CD4-positive, alpha-beta T cell treated with Interleukin-4 for 1 hour (primary cell): ENCODE measurements at regions not wholly inside any gene's neighbourhood (a gene's known extent, or its start where the extent isn't known, plus 50 kb on each side); places are given as distances from the start of the nearest gene placed in this dataset.
"Not testable (repeated sequence)": the region's sequence is repeated elsewhere in the genome, so short reads cannot be mapped to it uniquely, and the experiment has no call there.

Source experiments
- DNase-seq, 2 donors: peaks; one replicate each; pipeline ENCODE4 v3.0.0-alpha.2; 2020 to 2022

GRCh38 chr1:95536501-95536900, 302.5 kb downstream of the RWDD3 start:
- DNase-seq: no peak

- DNase-seq: no peak
Observed at GRCh38 chr1:95537176-95537575, 303.2 kb downstream of the RWDD3 start.

GRCh38 chr1:95538242-95538641, 304.2 kb downstream of the RWDD3 start:
- not testable (repeated sequence) for DNase-seq

- DNase-seq: no peak
Observed at GRCh38 chr1:95542936-95543335, 308.9 kb downstream of the RWDD3 start.

- no peak for DNase-seq
Observed at GRCh38 chr1:95547005-95547404, 313.0 kb downstream of the RWDD3 start.

GRCh38 chr1:95548211-95548610, 314.2 kb downstream of the RWDD3 start:
- no peak for DNase-seq

- no peak for DNase-seq
Observed at GRCh38 chr1:95551201-95551600, 317.2 kb downstream of the RWDD3 start.

- no peak for DNase-seq
Observed at GRCh38 chr1:95553595-95553994, 319.6 kb downstream of the RWDD3 start.

- DNase-seq: no peak
Observed at GRCh38 chr1:95554408-95554807, 320.4 kb downstream of the RWDD3 start.

- DNase-seq: no peak
Observed at GRCh38 chr1:95558791-95559190, 324.8 kb downstream of the RWDD3 start.

- DNase-seq: no peak
Observed at GRCh38 chr1:95561346-95561745, 327.3 kb downstream of the RWDD3 start.

- DNase-seq: no peak
Observed at GRCh38 chr1:95562230-95562629, 328.2 kb downstream of the RWDD3 start.

- DNase-seq: no peak
Observed at GRCh38 chr1:95572002-95572401, 338.0 kb downstream of the RWDD3 start.

GRCh38 chr1:95572962-95573361, 339.0 kb downstream of the RWDD3 start:
- no peak for DNase-seq

- DNase-seq: no peak
Observed at GRCh38 chr1:95575291-95575690, 341.3 kb downstream of the RWDD3 start.

- no peak for DNase-seq
Observed at GRCh38 chr1:95578462-95578861, 344.5 kb downstream of the RWDD3 start.

- no peak for DNase-seq
Observed at GRCh38 chr1:95582191-95582590, 348.2 kb downstream of the RWDD3 start.

- no peak for DNase-seq
Observed at GRCh38 chr1:95582746-95583145, 348.7 kb downstream of the RWDD3 start.

- no peak for DNase-seq
Observed at GRCh38 chr1:95583661-95584210, 349.7 kb downstream of the RWDD3 start.

- DNase-seq: no peak
Observed at GRCh38 chr1:95584315-95584714, 350.3 kb downstream of the RWDD3 start.

GRCh38 chr1:95604771-95605170, 370.8 kb downstream of the RWDD3 start:
- no peak for DNase-seq

- no peak for DNase-seq
Observed at GRCh38 chr1:95614197-95614596, 380.2 kb downstream of the RWDD3 start.

GRCh38 chr1:95615421-95615820, 381.4 kb downstream of the RWDD3 start:
- no peak for DNase-seq

- DNase-seq: no peak
Observed at GRCh38 chr1:95620076-95620475, 386.1 kb downstream of the RWDD3 start.

GRCh38 chr1:95622609-95623008, 388.6 kb downstream of the RWDD3 start:
- no peak for DNase-seq

- no peak for DNase-seq
Observed at GRCh38 chr1:95625224-95625623, 391.2 kb downstream of the RWDD3 start.
